K562 (cell line): ENCODE measurements at regions not wholly inside any gene's neighbourhood (a gene's known extent, or its start where the extent isn't known, plus 50 kb on each side); places are given as distances from the start of the nearest gene placed in this dataset.

Experiments used
- ADNP ChIP-seq: fragments of 200-800 bp; sonication (Bioruptor generic); IDR thresholded peaks from 2 replicates; pipeline ENCODE4 v1.6.1; 2016; ENCODE audit warnings: missing genetic modification characterization, missing compliant biosample characterization
- ARID3A ChIP-seq: IDR thresholded peaks from 2 replicates; pipeline ENCODE4 v1.6.1; 2012; ENCODE audit warnings: low read depth, low read length, improper control_type of control experiment, borderline replicate concordance
- CREM ChIP-seq: IDR thresholded peaks from 2 replicates; pipeline ENCODE4 v1.6.1; 2014; ENCODE audit warnings: antibody characterized with exemption, low read depth
- DNMT1 ChIP-seq: fragments of 450-650 bp; IDR thresholded peaks from 2 replicates; pipeline ENCODE4 v1.6.1; 2016; ENCODE audit warnings: antibody characterized with exemption, mild to moderate bottlenecking
- ETS1 ChIP-seq: conservative IDR thresholded peaks from 2 replicates; pipeline ENCODE4 v1.6.1; 2011; ENCODE audit warnings: low read depth, mild to moderate bottlenecking, low read length; ENCODE audit not compliant: control insufficient read depth
- HDAC8 ChIP-seq: fragments of 450-650 bp; IDR thresholded peaks from 2 replicates; pipeline ENCODE4 v1.6.1; 2016; ENCODE audit warnings: mild to moderate bottlenecking, missing genetic modification characterization, moderate library complexity, missing compliant biosample characterization
- KDM2B ChIP-seq: fragments of 250-450 bp; sonication (Bioruptor Pico); IDR thresholded peaks from 2 replicates; pipeline ENCODE4 v1.8.0; 2021; ENCODE audit warnings: mild to moderate bottlenecking, moderate library complexity
- NEUROD1 ChIP-seq: fragments of 150-350 bp; IDR thresholded peaks from 2 replicates; pipeline ENCODE4 v1.6.1; 2014; ENCODE audit warnings: borderline replicate concordance, low read length, low read depth; ENCODE audit not compliant: partially characterized antibody
- NR2C1 ChIP-seq, 2 experiments: fragments of 450-650 bp; IDR thresholded peaks; 2 replicates each; pipeline ENCODE4 v1.6.1; 2017; ENCODE audit warnings: mild to moderate bottlenecking in 2 of 2, antibody characterized with exemption in 1 of 2, inconsistent platforms in 1 of 2, missing compliant biosample characterization in 1 of 2, missing genetic modification characterization in 1 of 2
- RBM17 ChIP-seq: fragments of 200-400 bp; formaldehyde crosslinking; IDR thresholded peaks from 2 replicates; pipeline ENCODE4 v1.6.1; 2017; ENCODE audit warnings: low read depth, mild to moderate bottlenecking, low read length, borderline replicate concordance
- RERE ChIP-seq: sonication (generic); formaldehyde crosslinking; IDR thresholded peaks from 2 replicates; pipeline ENCODE4 v1.8.0; 2023; ENCODE audit warnings: missing genetic modification reagents, mild to moderate bottlenecking, borderline replicate concordance
- SMAD4 ChIP-seq: fragments of 250-450 bp; sonication (Bioruptor Pico); conservative IDR thresholded peaks from 2 replicates; pipeline ENCODE4 v1.8.0; 2021; ENCODE audit warnings: inconsistent platforms, mild to moderate bottlenecking, moderate library complexity
- SRF ChIP-seq, 2 experiments: fragments of 250-450, 450-650 bp in 1 of 2; sonication (Bioruptor Pico) in 1 of 2; sonication (generic) in 1 of 2; formaldehyde crosslinking; IDR thresholded peaks; 2 replicates each; pipeline versions ENCODE4 v1.5.0 to v1.5.1; 2020 to 2022; ENCODE audit warnings: mild to moderate bottlenecking in 1 of 2, missing genetic modification reagents in 1 of 2
- TRIM28 ChIP-seq: fragments of 450-650 bp; IDR thresholded peaks from 2 replicates; pipeline ENCODE4 v1.6.1; 2017
- ZC3H4 ChIP-seq: sonication (generic); formaldehyde crosslinking; IDR thresholded peaks from 2 replicates; pipeline ENCODE4 v1.9.0; 2021; ENCODE audit warnings: missing genetic modification reagents, borderline replicate concordance
- ZFX ChIP-seq: sonication (generic); formaldehyde crosslinking; IDR thresholded peaks from 2 replicates; pipeline ENCODE4 v1.8.0; 2022; ENCODE audit warnings: mild to moderate bottlenecking, missing genetic modification reagents, moderate library complexity
- ZNF639 ChIP-seq, 2 experiments: fragments of 200-800 bp in 1 of 2; sonication (Bioruptor generic) in 1 of 2; sonication (generic) in 1 of 2; formaldehyde crosslinking in 1 of 2; IDR thresholded peaks in 1 of 2; conservative IDR thresholded peaks in 1 of 2; 2 replicates each; pipeline versions ENCODE4 v1.5.0 to v1.6.1; 2016 to 2020; ENCODE audit warnings: missing compliant biosample characterization in 1 of 2, missing genetic modification characterization in 1 of 2, missing genetic modification reagents in 1 of 2

GRCh38 chr1:224061436-224061835, 52.5 kb upstream of the FBXO28 start (continued):
- TF ChIP-seq SMAD4 (CRISPR knock-in tag) (no peak; the same call in 1 of the 2 replicates), RERE (CRISPR knock-in tag) (no peak), ADNP (tag) (no peak), HDAC8 (tag) (no peak), SRF (CRISPR knock-in tag; IDR thresholded peaks at IDR 0.05) (no peak), ARID3A (no peak), NEUROD1 (peak; percentile 13), DNMT1 (no peak), ZNF639 (CRISPR knock-in tag; conservative IDR thresholded peaks at IDR 0.05 in 1 of 2, IDR thresholded peaks at IDR 0.05 in 1 of 2) (peak in 1 of 2 experiments; percentile 60; a peak in 1 of 4 replicates), TRIM28 (no peak), ZC3H4 (CRISPR knock-in tag) (no peak), RBM17 (no peak), NR2C1 (IDR thresholded peaks at IDR 0.05) (no peak), NR2C1 (tag; IDR thresholded peaks at IDR 0.05) (no peak), KDM2B (CRISPR knock-in tag) (no peak), CREM (no peak), ZFX (CRISPR knock-in tag) (no peak), ETS1 (no peak)
